ENCODE measurements at regions not wholly inside any gene's neighbourhood (a gene's known extent, or its start where the extent isn't known, plus 50 kb on each side); places are given as distances from the start of the nearest gene placed in this dataset.

DNA sequence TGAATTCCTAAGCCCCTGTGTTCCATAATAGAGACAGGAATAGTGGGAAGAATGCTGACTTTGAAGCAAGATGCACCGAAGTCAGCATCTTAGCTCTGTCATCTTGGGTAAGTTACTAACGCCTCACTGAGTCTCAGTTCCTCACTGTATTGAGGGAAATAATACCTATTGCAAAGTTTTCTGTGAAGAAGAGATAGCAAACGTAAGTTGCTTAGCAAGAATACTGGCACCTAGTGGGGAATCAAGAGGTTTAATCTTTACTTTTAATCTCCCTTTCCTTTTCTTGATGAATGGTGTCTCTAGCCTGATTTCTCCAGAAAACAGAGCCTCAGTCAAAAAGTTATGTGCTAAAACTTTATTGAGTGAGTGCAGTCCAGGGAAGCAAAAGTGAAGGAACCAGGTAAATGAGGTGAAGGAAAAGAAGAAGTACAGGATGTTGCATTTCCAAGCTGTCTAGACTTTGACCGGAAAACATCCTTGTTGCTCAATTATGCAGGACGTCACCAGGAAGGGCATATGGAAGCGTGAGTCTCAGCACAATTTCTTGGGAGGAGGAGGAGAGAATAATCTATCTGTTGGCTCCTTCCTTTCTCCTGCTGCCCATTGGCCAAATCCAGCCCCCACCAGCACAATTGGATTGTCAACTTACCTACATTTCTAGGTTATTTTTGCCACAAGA lies 210.0 kb downstream of the B3GLCT start:
- TF ChIP-seq EZH2 (IDR thresholded peaks at IDR 0.05; ENCODE audit: insufficient read depth, poor library complexity, severe bottlenecking) (no peak), EZH2phosphoT487 (IDR thresholded peaks at IDR 0.05; ENCODE audit: insufficient read depth, low read depth) (no peak)

Data from GM23248 (cell line).